ENCODE measurements at regions not wholly inside any gene's neighbourhood (a gene's known extent, or its start where the extent isn't known, plus 50 kb on each side); places are given as distances from the start of the nearest gene placed in this dataset.

DNA sequence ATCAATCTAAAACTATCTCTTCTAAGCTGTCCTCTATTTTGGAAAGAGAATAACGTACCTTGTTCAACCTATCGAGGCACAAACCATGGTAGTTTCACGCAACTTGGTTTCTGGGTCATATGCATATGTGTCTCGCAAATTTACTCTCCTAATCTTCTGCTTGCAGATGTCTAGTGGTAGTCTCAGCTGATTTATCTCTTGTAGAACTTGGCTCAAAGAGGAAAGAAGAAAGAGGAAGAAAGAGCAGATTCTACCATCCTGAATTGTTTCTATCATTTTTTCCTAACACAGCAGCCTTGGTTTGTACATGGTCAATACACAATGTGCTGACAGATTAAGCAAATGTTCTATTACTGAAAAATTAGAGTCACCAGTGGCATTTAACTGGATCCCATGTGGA is 282.3 kb downstream of the SPRY2 start:
- no peak overlapping the region for H3K4me3 ChIP-seq (ENCODE audit: low read depth, low read length)
- H3K36me3 ChIP-seq (ENCODE audit: control insufficient read depth, insufficient read depth, low read length) = no peaks in the 10 kb centered on the region
- FAIRE-seq (no peak), DNase-seq (ENCODE audit: low read depth) (no peak)
- TF ChIP-seq CTCF (IDR thresholded peaks at IDR 0.05; ENCODE audit: insufficient read depth, low read length, severe bottlenecking) = no peak
- H3K27me3 ChIP-seq (ENCODE audit: control insufficient read depth, insufficient read depth, low read length) = no peaks in the 10 kb centered on the region

GRCh38 chr13:80055847-80056246 is 285.1 kb downstream of the SPRY2 start:
- Histone ChIP-seq H3K4me3 (ENCODE audit: low read depth, low read length) (no peak overlapping the region), H3K36me3 (ENCODE audit: control insufficient read depth, insufficient read depth, low read length) (no peaks in the 10 kb centered on the region), H3K27me3 (ENCODE audit: control insufficient read depth, insufficient read depth, low read length) (no peaks in the 10 kb centered on the region)
- no peak for TF ChIP-seq CTCF (IDR thresholded peaks at IDR 0.05; ENCODE audit: insufficient read depth, low read length, severe bottlenecking)
- DNase-seq (ENCODE audit: low read depth) (no peak), FAIRE-seq (no peak)

DNA sequence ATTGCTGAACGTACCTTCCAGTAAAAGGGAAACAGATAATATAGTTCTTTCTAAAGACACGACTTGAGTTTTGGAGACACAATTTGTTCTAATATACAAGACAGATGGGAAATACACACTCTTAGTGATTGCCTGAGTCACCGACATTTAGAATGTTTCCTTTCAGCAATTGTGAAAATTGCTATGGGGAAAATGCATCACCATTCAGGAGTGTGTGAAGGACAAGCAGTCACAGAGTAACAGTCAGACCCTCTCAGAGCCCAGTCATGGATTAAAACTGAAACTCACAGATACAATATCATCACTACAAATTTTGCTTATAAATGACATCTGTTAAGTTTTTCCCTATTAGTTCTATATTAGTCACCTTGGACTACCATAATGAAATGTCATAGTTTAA is 286.1 kb downstream of the SPRY2 start:
- DNase-seq (ENCODE audit: low read depth) = peak; percentile 44
- no peaks in the 10 kb centered on the region for H3K27me3 ChIP-seq (ENCODE audit: control insufficient read depth, insufficient read depth, low read length)
- no peak for FAIRE-seq
- no peaks in the 10 kb centered on the region for H3K36me3 ChIP-seq (ENCODE audit: control insufficient read depth, insufficient read depth, low read length)
- no peak overlapping the region for H3K4me3 ChIP-seq (ENCODE audit: low read depth, low read length)
- TF ChIP-seq CTCF (IDR thresholded peaks at IDR 0.05; ENCODE audit: insufficient read depth, low read length, severe bottlenecking) = no peak

DNA sequence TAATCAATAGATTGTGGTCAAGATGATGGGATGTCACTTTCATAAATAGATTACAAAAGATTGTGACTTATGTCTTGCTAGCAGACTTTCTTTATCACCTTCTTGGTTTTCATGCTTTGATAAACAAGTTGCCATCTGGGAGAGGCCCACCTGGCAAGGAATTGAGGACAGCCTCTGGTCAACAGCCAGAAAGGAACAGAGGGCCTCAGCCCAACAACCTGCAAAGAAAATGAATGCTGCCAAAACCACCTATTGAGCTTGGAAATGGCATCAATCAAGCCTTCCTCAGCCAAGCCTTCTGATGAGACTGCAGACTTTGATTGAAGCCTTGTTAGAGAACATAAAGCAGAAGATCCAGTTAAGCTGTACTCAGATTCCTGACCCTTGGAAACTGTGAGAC is 288.6 kb downstream of the SPRY2 start:
- no peak for TF ChIP-seq CTCF (IDR thresholded peaks at IDR 0.05; ENCODE audit: insufficient read depth, low read length, severe bottlenecking)
- no peak for DNase-seq (ENCODE audit: low read depth)
- Histone ChIP-seq H3K36me3 (ENCODE audit: control insufficient read depth, insufficient read depth, low read length) (no peaks in the 10 kb centered on the region), H3K27me3 (ENCODE audit: control insufficient read depth, insufficient read depth, low read length) (no peaks in the 10 kb centered on the region), H3K4me3 (ENCODE audit: low read depth, low read length) (no peak overlapping the region)
- no peak for FAIRE-seq

DNA sequence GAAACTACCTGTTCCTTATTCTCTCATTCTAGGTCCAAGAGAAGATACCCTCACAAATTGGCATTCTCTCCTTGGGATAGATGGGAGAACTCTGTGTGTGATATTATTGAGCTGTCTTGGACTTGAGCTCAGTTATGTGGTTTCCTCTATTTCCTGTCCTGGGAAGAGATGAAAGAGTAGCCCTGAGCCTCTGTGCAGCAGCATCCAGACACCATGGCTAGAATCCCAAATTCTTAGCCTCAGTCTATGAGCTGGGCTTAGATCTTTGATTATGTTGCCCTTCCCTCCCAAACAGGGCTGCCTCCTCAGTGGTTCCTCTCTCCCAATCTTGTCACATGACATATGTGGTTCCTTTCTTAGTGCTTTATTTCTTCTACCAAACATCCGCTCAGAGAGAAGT is 290.7 kb downstream of the SPRY2 start:
- H3K36me3 ChIP-seq (ENCODE audit: control insufficient read depth, insufficient read depth, low read length) = no peaks in the 10 kb centered on the region
- no peaks in the 10 kb centered on the region for H3K27me3 ChIP-seq (ENCODE audit: control insufficient read depth, insufficient read depth, low read length)
- no peak for TF ChIP-seq CTCF (IDR thresholded peaks at IDR 0.05; ENCODE audit: insufficient read depth, low read length, severe bottlenecking)
- H3K4me3 ChIP-seq (ENCODE audit: low read depth, low read length) = no peak overlapping the region
- no peak for DNase-seq (ENCODE audit: low read depth)
- FAIRE-seq = no peak

GRCh38 chr13:80048802-80049201 is 292.1 kb downstream of the SPRY2 start:
- TF ChIP-seq CTCF (IDR thresholded peaks at IDR 0.05; ENCODE audit: insufficient read depth, low read length, severe bottlenecking) = no peak
- no peaks in the 10 kb centered on the region for H3K36me3 ChIP-seq (ENCODE audit: control insufficient read depth, insufficient read depth, low read length)
- no peak for FAIRE-seq
- DNase-seq (ENCODE audit: low read depth) = peak; percentile 93
- H3K4me3 ChIP-seq (ENCODE audit: low read depth, low read length) = no peak overlapping the region
- no peaks in the 10 kb centered on the region for H3K27me3 ChIP-seq (ENCODE audit: control insufficient read depth, insufficient read depth, low read length)

Data from bronchial epithelial cell (primary cell).